ENCODE measurements at regions not wholly inside any gene's neighbourhood (a gene's known extent, or its start where the extent isn't known, plus 50 kb on each side); places are given as distances from the start of the nearest gene placed in this dataset.

DNA sequence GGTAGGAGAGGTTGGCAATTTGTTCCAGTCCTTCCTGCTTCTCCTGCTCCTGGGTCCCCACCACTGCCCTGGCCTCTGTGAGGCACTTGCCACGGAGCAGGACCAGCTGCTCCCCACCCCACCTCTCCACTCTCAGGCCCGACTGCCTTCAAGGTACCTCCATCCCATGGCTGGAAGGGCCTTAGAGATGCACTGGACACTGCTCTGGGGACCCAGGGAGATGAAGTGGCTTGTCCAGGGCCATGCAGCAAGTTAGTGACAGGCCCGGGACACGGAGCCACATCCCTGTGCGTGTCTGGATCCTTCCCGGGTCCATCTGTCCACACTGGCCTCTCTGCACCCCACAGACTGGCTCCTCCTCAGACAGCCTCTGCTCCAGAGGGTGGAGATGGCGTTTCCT is 105.3 kb downstream of the CPZ start:
- Histone ChIP-seq H3K36me3 (ENCODE audit: control insufficient read depth in 4 of 4, insufficient read depth in 4 of 4, low read length in 4 of 4) (no peaks in the 10 kb centered on the region), H3K27ac (ENCODE audit: low read depth in 1 of 2, low read length in 1 of 2) (no peak overlapping the region), H3K9me3 (ENCODE audit: control insufficient read depth in 4 of 4, insufficient read depth in 3 of 4, low read length in 3 of 4) (peaks cover 0 to 13% (median 0%) of the 10 kb centered on the region in 4 donors), H3K4me1 (ENCODE audit: control insufficient read depth in 5 of 5, insufficient read depth in 5 of 5, low read length in 5 of 5) (peaks cover 0 to 6% (median 0%) of the 10 kb centered on the region in 5 donors), H3K9ac (ENCODE audit: insufficient read depth in 1 of 2, low read length in 2 of 2) (no peak overlapping the region), H3K27me3 (ENCODE audit: control insufficient read depth in 3 of 3, insufficient read depth in 3 of 3, low read length in 2 of 3) (peaks cover 9 to 36% (median 9%) of the 10 kb centered on the region in 3 donors), H3K4me3 (no peak overlapping the region)
- ATAC-seq (ENCODE audit: insufficient read depth, low FRiP score): no peak
- no peak for DNase-seq
- 80 to 86% methylated on average over 7 of the region's 7 CpGs for WGBS, 2 donors
- TF ChIP-seq CTCF (IDR thresholded peaks at IDR 0.05; ENCODE audit: control extremely low read depth, extremely low read depth): no peak

GRCh38 chr4:8696369-8697127 is 104.0 kb downstream of the CPZ start:
- DNase-seq: no peak
- no peaks in the 10 kb centered on the region for H3K36me3 ChIP-seq (ENCODE audit: control insufficient read depth in 4 of 4, insufficient read depth in 4 of 4, low read length in 4 of 4)

DNA sequence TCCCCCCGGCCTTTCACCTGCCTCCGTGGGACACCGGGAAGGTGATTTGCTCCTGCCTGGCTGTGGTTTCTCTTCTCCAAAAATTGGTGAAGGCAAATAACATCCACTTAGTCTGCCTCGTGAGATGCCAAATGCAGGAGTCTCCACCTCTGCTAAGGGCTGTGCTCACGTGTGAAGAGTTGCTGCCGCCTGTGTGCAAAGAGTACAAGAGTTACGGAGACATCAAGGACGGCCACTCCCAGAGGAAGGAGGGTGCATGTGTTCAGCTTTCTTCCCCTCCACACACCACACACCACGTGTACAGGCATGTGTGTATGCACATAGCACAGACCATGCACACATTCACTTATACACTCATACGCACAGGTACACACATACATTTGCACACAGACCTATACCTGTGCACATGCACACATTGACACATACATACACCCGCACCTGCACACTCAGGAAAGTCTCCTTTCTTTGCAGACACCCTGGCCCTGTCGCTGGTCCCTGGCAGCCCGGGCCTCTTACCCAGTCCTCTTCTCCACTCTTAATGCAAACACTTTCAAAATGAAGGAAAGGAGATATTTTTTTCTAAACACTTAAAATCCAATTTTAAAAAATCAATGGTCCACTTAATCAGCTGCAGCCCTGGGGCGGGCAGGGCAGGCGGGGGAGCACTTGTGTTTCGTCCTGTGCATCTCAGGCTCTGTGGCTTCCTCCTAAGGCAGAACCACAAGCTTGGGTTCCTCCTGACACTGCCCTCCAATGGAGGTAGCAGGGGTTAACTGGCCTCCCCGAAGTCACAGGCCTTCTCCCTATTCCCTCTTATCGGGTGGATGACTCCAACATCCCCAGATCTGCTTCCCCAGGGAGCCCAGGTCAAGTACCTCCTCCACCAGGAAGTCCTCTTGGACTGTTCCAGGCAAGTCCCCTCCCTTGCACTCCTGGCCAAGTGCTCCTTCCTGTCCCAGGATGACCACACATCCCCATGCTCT is 103.0 kb downstream of the CPZ start:
- no peak for ATAC-seq (ENCODE audit: insufficient read depth, low FRiP score)
- no peak for DNase-seq
- 66 to 77% methylated on average over 18 of the region's 18 CpGs for WGBS, 2 donors

More at GRCh38 chr4:8696369-8697127, 104.0 kb downstream of the CPZ start:
- Histone ChIP-seq H3K27ac (ENCODE audit: low read depth in 1 of 2, low read length in 1 of 2) (no peak overlapping the region), H3K9me3 (ENCODE audit: control insufficient read depth in 4 of 4, insufficient read depth in 3 of 4, low read length in 3 of 4) (peaks cover 0 to 13% (median 0%) of the 10 kb centered on the region in 4 donors), H3K9ac (ENCODE audit: insufficient read depth in 1 of 2, low read length in 2 of 2) (no peak overlapping the region), H3K27me3 (ENCODE audit: control insufficient read depth in 3 of 3, insufficient read depth in 3 of 3, low read length in 2 of 3) (peaks cover 9 to 33% (median 9%) of the 10 kb centered on the region in 3 donors), H3K4me1 (ENCODE audit: control insufficient read depth in 5 of 5, insufficient read depth in 5 of 5, low read length in 5 of 5) (peaks cover 0 to 6% (median 0%) of the 10 kb centered on the region in 5 donors), H3K4me3 (no peak overlapping the region)
- no peak for ATAC-seq (ENCODE audit: insufficient read depth, low FRiP score)
- WGBS, 2 donors: 77 to 79% methylated on average over 10 of the region's 10 CpGs
- TF ChIP-seq CTCF (IDR thresholded peaks at IDR 0.05; ENCODE audit: control extremely low read depth, extremely low read depth): no peak

More for the DNA sequence above, 103.0 kb downstream of the CPZ start:
- H3K36me3 ChIP-seq (ENCODE audit: control insufficient read depth in 4 of 4, insufficient read depth in 4 of 4, low read length in 4 of 4): no peaks in the 10 kb centered on the region
- H3K9ac ChIP-seq (ENCODE audit: insufficient read depth in 1 of 2, low read length in 2 of 2): no peak overlapping the region
- peaks cover 0 to 13% (median 0%) of the 10 kb centered on the region in 4 donors for H3K9me3 ChIP-seq (ENCODE audit: control insufficient read depth in 4 of 4, insufficient read depth in 3 of 4, low read length in 3 of 4)
- no peak overlapping the region for H3K4me3 ChIP-seq
- H3K27me3 ChIP-seq (ENCODE audit: control insufficient read depth in 3 of 3, insufficient read depth in 3 of 3, low read length in 2 of 3): peaks cover 7 to 28% (median 9%) of the 10 kb centered on the region in 3 donors
- no peak for TF ChIP-seq CTCF (IDR thresholded peaks at IDR 0.05; ENCODE audit: control extremely low read depth, extremely low read depth)
- H3K4me1 ChIP-seq (ENCODE audit: control insufficient read depth in 5 of 5, insufficient read depth in 5 of 5, low read length in 5 of 5): peaks cover 0 to 5% (median 0%) of the 10 kb centered on the region in 5 donors
- H3K27ac ChIP-seq (ENCODE audit: low read depth in 1 of 2, low read length in 1 of 2): no peak overlapping the region

All from lung (tissue), 11 donors.